ENCODE measurements at regions not wholly inside any gene's neighbourhood (a gene's known extent, or its start where the extent isn't known, plus 50 kb on each side); places are given as distances from the start of the nearest gene placed in this dataset.
"Not testable (repeated sequence)": the region's sequence is repeated elsewhere in the genome, so short reads cannot be mapped to it uniquely, and the experiment has no call there.

DNA sequence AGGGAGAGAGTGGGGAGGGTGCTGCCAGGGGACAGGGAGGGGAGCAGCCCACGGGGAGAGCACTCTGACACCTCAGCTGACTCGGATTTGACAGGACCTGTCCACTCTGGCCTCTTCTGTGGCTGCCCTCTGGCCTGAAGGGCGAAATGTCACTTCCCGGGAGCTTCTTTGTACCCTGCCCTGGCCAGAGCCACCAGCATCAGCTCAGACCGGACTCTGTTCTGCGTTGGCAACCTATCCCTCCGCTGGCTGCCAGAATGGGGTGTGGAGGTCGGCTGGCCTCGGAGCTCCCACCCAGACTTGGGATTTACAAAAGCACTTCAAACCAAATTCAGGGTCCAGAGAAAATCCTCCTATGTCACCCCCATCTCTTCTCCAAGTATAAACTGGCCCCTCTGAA, 336.7 kb upstream of the FRG2C start:
- no peak overlapping the region for H3K4me3 ChIP-seq
- H3K9me3 ChIP-seq = no peaks in the 10 kb centered on the region
- H3K36me3 ChIP-seq = no peaks in the 10 kb centered on the region
- no peak for DNase-seq
- H3K27me3 ChIP-seq = no peaks in the 10 kb centered on the region

DNA sequence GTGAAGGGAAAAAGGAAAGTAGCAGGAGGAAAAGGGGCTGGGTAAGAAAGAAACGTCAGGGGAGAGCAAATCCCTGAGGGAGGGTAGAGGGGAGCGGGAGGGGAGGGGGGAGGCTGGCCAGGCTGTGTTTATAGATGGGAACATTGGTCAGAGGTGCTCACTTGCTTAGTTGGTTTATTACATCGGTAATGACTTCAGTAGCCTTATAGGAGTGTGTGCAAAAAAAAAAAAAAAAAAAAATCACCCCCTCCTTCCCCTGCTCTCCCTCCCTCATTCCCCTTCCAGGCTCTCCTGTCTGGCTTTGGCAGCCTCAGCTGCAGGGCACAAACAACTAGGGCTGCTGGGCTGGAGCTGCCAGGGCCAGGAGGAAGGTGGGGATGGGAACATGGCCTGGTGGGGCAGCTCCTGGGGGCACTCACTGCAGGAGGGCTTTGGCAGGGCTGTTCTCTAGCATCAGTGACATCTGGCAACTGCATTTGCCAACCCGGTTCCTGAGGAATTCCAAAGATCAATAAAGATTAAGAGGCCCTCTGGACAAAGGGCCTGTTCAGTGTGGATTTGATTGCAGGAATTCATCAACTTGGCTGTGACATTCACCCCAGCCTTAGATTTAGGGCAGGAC, 334.5 kb upstream of the FRG2C start:
- no peaks in the 10 kb centered on the region for H3K27me3 ChIP-seq
- H3K36me3 ChIP-seq = no peaks in the 10 kb centered on the region
- no peak overlapping the region for H3K4me3 ChIP-seq
- H3K9me3 ChIP-seq = no peaks in the 10 kb centered on the region
- DNase-seq = peak; percentile 36

DNA sequence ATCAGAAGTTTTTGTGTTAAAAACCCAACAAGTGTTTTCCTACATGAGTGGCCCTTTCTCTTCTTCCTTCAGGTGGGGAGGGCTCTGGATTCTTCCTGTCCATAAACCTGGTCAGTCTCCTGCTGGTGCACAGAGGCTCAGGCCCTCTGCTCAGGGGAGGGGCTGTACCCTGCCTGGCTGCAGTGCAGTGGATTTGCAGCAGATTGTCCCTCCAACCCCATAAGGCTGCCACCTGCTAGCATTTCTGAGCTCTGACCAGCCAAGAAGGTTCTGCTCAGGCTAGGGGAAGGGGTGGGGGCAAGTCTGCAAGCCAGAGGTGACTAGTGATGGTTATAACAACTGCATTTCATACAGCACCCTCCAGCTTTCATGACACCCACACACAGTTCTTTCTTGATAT, 333.7 kb upstream of the FRG2C start:
- not testable (repeated sequence) for H3K9me3 ChIP-seq, H3K27me3 ChIP-seq, H3K36me3 ChIP-seq, H3K4me3 ChIP-seq, DNase-seq

DNA sequence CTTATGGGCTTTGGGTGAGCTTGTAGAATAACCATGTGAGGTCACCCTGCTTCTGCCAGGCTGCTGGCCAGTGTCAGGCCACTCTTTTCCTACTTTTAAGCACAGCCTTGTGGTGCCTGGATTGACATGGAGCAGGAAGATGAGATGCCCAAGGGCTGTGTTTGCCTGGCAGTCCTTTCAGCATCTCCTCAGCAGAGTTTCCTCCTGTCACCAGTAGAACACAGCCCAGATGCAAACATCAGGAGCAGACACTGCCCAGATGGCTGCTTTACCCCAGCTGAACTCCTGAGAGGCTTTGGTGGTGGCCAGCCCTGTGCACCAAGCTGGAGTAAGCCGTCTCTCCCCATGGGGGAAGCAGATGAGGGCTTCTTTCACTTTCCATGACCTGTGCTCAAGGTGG, 332.0 kb upstream of the FRG2C start:
- not testable (repeated sequence) for H3K9me3 ChIP-seq, H3K4me3 ChIP-seq, DNase-seq, H3K36me3 ChIP-seq, H3K27me3 ChIP-seq

DNA sequence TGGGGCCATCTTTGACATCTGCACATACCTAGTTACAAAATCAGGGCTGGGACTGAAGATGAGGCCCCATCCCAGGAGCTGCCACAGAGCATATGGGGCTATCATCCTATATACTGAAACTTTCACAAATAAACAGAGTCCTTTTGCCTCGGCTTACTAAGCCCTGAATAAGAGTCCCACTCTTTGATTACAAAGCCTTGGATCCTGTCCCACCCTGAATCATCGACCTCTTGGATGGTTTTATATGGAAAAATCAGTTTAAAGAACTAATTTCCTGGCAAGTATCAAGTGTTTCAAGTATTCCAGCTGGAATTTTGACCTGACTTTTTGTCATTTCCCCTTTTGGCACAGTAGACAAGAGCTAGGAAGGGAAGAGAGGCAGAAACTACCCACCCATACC, 331.3 kb upstream of the FRG2C start:
- no peak overlapping the region for H3K4me3 ChIP-seq
- peak; percentile 67 for DNase-seq
- H3K36me3 ChIP-seq = no peaks in the 10 kb centered on the region
- no peaks in the 10 kb centered on the region for H3K27me3 ChIP-seq
- no peaks in the 10 kb centered on the region for H3K9me3 ChIP-seq

DNA sequence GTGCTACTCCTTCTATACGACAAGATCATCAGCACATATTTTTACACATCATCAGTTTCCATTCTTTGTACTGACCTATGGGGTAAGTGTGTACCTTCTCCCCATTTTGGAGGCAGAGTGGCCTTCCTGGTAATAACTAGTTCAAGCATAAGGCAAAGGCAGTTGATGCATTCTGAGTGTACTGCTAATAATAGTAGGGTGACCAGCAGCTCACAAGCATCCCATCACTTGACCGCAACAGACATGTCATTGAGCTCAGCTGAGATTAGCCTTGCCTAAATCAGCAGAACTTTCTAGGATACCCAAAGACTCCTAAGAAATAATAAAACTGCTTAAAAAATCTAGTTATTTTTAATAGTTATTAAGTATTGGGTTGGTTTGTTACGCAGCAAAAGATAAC, 329.8 kb upstream of the FRG2C start:
- no peak for DNase-seq
- Histone ChIP-seq H3K4me3 (no peak overlapping the region), H3K9me3 (no peaks in the 10 kb centered on the region), H3K27me3 (no peaks in the 10 kb centered on the region), H3K36me3 (no peaks in the 10 kb centered on the region)

DNA sequence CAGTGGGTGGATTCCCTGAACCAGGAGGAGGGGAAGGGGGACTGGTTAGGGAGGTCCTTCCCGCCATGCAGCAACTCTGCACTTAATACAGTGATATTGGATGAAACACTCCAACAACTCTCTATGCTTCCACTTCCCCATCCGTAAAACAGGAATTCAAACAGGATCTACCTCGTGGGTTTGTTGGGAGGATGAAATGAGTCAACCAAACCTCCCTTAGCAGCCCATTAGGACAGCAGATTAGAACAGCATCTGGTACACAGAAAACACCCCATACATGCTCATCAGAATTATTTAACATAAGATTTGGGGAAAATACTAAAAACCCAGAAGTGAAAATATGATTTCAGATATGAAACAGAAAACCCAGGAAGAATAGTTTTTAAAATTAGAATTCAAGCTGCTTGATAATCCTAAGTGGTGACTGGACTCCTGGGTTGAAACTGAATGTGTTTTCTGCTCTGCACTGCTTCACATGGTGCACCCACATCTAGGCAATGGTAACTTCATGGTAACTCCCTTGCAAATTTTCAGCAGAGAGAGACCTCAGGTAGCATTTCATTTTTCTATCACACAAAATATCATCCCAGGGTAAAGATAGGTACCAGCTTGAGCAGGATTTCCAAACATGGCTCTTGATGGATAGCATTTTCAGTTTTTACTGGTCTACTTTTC, 326.8 kb upstream of the FRG2C start:
- Histone ChIP-seq H3K9me3 (no peaks in the 10 kb centered on the region), H3K4me3 (no peak overlapping the region), H3K36me3 (no peaks in the 10 kb centered on the region), H3K27me3 (no peaks in the 10 kb centered on the region)
- no peak for DNase-seq

DNA sequence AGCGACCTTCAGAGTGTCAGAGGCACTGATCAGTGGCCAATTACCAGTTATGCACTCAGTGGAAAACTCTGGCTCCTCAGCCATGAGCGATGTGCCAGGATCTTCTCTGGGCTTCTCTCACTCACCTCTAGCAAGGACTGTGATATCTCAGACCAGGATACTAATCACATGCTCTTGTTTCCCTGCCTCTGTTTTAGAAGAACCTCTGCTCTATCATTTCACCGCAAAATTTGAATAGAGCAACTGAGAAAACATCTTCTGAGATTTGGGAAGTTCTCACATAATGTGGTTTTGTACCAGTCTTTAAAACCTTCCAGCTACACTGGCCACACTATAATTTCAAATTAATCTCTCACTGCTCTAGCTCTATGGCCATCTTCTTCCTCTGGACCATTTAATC, 325.8 kb upstream of the FRG2C start:
- no peaks in the 10 kb centered on the region for H3K27me3 ChIP-seq
- no peaks in the 10 kb centered on the region for H3K36me3 ChIP-seq
- no peak for DNase-seq
- no peaks in the 10 kb centered on the region for H3K9me3 ChIP-seq
- H3K4me3 ChIP-seq = no peak overlapping the region

DNA sequence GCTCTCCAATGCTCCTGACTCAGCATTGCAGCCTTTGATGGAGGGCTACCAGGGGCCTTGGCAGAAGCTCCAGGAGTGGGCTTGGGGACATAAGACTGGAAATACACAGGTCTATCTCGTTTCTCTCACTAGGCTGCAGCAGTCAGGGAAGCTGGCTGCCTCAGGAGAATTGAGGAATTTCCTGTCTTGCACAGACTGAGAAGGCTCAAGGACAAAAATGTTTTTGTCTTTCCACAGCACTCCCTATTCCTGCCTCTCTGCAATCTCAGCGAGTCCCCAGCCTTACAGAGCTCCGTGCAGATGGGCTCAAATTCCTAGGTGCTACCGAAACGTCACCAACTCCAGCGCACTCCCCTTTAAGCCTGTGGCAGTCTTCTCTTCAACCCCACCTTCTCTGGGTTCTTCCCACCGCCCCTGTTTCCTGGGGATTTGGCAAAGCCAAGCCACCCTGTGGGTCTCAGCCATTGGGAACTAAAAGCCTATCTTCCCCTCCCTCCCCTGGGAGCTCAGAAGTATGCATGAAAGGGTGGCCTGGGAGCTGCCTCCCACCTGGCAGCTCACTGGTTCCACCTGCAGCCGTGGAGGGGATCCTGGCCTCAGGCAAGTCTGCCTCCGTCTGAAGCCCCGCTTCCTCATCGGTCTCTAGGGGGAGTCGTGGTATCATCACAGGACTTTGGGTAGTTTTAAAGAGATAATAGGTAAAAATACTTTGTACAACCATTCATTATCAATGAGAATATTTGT, 322.6 kb upstream of the FRG2C start:
- DNase-seq = no peak
- Histone ChIP-seq H3K9me3 (no peaks in the 10 kb centered on the region), H3K4me3 (no peak overlapping the region), H3K36me3 (no peaks in the 10 kb centered on the region), H3K27me3 (no peaks in the 10 kb centered on the region)

DNA sequence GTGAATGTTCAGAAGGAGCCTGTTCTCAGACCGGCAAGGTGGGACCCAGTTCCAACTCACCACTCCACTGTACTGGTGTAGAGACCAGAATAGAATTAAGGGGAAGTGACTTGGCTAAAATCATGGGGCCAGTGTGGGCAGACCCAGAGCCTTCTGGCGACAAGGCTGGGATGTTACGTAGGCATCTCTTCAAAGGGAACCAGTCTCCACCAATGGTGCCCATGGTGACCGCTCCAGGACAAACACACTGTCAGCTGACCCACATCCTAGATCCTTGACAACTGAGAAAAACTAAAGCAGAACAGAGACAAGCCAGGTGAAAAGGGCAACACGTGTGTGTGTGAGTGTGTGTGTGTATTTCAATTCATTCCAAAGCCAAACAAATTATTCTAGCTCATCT, 321.7 kb upstream of the FRG2C start:
- no peaks in the 10 kb centered on the region for H3K36me3 ChIP-seq
- H3K27me3 ChIP-seq = no peaks in the 10 kb centered on the region
- H3K9me3 ChIP-seq = no peaks in the 10 kb centered on the region
- no peak for DNase-seq
- H3K4me3 ChIP-seq = no peak overlapping the region

DNA sequence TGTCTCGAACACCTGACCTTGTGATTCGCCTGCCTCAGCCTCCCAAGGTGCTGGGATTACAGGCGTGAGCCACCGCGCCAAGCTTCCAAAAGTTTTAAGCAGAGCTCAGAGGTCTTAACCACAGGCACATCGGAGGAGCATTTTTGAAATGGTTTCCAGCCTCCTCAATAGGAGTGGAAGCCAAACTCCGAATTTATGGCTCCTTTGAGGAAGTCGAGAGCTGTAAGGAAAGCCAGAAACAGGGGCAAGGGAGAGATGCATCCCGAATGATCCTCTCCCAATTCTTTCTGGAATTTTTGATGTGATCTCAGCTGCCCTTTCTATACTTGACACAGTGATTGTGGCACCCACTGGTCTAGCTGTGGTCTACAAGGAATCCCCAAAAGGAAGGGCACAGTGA, 313.6 kb upstream of the FRG2C start:
- not testable (repeated sequence) for H3K36me3 ChIP-seq, H3K4me3 ChIP-seq, DNase-seq, H3K9me3 ChIP-seq, H3K27me3 ChIP-seq

DNA sequence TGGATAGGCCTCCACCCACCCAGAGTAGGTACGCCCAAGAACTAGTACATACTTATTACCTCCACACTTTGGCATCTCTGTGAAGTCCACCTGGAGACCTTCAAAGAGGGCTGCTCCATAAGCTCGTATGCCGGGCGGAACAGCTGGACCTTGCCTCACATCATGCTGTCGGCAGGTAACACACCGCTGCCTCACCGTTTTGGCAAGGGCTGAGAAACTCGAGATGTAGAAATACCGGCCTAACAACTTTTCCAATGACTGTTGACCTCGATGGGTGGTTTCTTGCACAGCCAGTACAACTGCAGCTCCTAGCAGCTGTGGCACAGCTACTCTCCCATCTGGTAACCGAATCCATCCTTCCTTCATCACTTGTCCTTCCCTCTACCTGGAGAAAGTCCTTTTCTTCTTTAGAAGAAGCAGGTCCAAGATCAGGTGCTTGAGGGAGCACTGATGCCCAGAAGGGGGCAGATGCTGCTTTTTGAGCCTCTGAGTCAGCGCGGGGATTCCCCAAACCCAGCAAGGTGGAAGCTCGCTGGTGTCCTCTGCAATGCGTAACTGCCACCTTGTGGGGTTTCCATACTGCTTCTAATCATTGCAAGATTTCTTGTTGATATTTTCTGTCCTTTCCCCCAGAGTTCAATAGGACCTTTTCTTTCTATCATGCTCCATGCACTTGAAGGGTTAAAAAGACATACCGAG, 301.9 kb upstream of the FRG2C start:
- not testable (repeated sequence) for H3K4me3 ChIP-seq, H3K36me3 ChIP-seq, H3K27me3 ChIP-seq, H3K9me3 ChIP-seq
- DNase-seq = peak; percentile 26

DNA sequence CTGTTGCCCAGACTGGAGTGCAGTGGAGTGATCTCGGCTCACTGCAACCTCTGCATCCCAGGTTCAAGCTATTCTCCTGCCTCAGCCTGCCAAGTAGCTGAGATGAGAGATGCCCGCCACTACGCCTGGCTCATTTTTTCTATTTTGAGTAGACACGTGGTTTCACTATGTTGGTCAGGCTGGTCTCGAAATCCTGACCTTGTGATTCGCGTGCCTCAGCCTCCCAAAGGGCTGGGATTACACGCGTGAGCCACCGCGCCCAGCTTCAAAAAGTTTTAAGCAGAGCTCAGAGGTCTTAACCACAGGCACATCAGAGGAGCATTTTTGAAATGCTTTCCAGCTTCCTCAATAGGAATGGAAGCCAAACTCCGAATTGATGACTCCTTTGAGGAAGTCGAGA, 291.2 kb upstream of the FRG2C start:
- H3K27me3 ChIP-seq, H3K4me3 ChIP-seq, H3K9me3 ChIP-seq, H3K36me3 ChIP-seq: not testable (repeated sequence)
- peak; percentile 26 for DNase-seq

DNA sequence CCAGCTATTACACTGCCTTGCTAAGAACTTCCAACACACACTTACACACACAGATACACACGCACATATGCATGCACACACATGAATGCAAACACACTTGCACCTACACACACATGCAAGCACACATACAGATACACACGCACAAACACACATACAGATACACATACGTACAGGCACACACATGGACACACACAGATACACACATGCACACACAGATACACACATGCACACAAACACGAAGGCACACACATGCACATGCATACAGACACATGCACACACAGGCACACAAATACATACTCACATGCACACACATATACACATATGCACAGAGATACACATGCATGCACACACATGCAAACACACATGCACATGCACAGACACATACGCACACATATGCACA, 284.3 kb upstream of the FRG2C start:
- H3K9me3 ChIP-seq, DNase-seq, H3K36me3 ChIP-seq, H3K4me3 ChIP-seq, H3K27me3 ChIP-seq: not testable (repeated sequence)

DNA sequence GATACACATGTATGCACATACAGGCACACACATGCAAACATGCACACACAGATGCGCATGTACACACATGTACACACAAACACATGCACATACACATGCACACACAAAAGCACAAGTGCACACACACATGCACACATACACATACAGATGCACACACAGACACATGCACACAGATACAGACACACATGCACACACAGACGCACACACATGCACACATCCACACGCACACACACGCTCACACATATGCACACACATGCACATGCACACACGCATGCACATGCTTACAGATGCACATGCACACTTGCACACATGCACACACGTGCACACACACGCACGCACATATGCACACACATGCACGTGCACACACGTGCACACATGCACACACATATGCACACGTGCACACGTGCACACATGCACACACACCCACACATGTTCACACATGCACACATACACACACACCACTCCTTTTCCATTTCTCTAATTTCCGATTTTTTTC, 283.8 kb upstream of the FRG2C start:
- H3K4me3 ChIP-seq = no peak overlapping the region
- H3K9me3 ChIP-seq = no peaks in the 10 kb centered on the region
- DNase-seq = no peak
- no peaks in the 10 kb centered on the region for H3K36me3 ChIP-seq
- no peaks in the 10 kb centered on the region for H3K27me3 ChIP-seq

DNA sequence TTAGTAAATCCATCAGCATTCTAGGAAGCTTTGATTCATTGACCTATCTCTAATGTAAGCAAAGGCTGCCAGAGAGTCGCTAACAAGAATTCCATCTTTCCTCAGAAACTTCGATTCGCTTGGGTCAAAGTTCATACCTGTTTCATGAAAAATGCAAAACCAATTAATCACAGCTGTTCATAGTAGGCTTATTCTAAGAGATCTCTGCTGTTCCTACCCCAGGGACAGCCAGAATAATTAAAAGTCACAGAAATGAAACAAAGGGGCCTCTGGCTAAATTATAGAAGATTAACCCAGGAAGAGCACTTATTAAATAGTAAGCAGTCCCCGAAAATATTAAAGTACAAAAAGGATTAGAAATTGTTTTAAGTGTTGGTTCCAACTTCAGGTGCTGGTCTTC, 280.1 kb upstream of the FRG2C start:
- not testable (repeated sequence) for H3K27me3 ChIP-seq, H3K9me3 ChIP-seq, DNase-seq, H3K36me3 ChIP-seq, H3K4me3 ChIP-seq

DNA sequence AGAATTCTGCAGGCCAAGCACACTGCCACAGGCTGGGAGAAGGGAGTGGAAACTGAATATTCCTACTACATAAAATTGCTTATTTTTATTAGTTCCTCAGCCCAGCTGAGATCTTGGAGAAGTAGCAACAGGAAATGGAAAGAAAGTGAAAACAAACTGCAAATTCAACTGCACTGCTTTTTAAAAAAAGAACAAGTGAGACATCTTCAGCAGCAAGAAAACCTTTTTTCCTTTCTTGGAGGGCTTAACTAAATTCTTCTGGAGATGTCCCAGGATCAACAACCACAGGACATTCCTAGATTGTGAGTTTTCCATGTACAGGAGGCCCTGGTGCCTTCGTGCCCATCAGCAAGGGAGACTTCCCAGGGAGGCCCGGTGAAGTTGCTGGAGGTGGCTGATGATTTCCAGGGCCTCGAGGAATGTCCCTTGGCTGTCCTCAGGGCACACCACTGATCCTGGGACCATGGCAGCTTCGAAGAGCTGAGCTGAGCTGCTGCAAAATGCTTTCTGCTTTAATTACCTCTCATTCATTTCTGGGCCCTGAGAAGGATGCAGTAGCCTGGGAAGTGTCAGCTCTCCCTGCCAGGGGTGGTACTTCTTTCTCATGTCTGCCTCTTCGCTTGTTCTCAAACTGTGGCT, 275.5 kb upstream of the FRG2C start:
- DNase-seq = peak; percentile 14
- H3K27me3 ChIP-seq = not testable (repeated sequence)

More for the DNA sequence above, 275.5 kb upstream of the FRG2C start:
- not testable (repeated sequence) for H3K4me3 ChIP-seq, H3K9me3 ChIP-seq, H3K36me3 ChIP-seq

Measured in MG63 (cell line).